Uterus (tissue), 3 donors: ENCODE measurements at regions not wholly inside any gene's neighbourhood (a gene's known extent, or its start where the extent isn't known, plus 50 kb on each side); places are given as distances from the start of the nearest gene placed in this dataset.

Experiments used
- DNase-seq, 2 donors: peaks; one replicate each; pipeline ENCODE4 v3.0.0-alpha.2; 2019 to 2020
- H3K27ac ChIP-seq, 2 donors: fragments of 200-600 bp; sonication (generic); 1 replicate in 1 of 2; 2 replicates in 1 of 2; pipeline ENCODE4 v1.5.1; 2016 to 2018
- H3K27me3 ChIP-seq, 2 donors: fragments of 200-600 bp; sonication (generic); one replicate each; pipeline ENCODE4 v1.5.1; 2018 to 2019; ENCODE audit warnings: control low read depth in 1 of 2
- H3K36me3 ChIP-seq, 2 donors: fragments of 200-600 bp; sonication (generic); one replicate each; pipeline ENCODE4 v1.5.1; 2019; ENCODE audit warnings: control low read depth in 1 of 2
- H3K4me1 ChIP-seq, 2 donors: fragments of 200-600 bp; sonication (generic); one replicate each; pipeline ENCODE4 v1.5.1; 2018 to 2019; ENCODE audit warnings: control low read depth in 1 of 2
- H3K4me3 ChIP-seq, 2 donors: fragments of 200-600 bp; sonication (generic); 1 replicate in 1 of 2; 2 replicates in 1 of 2; pipeline ENCODE4 v1.5.1; 2018 to 2019; ENCODE audit warnings: mild to moderate bottlenecking in 1 of 2
- H3K9me3 ChIP-seq, 2 donors: fragments of 200-600 bp; sonication (generic); one replicate each; pipeline ENCODE4 v1.5.1; 2019; ENCODE audit warnings: control low read depth in 1 of 2
- POLR2A ChIP-seq, 2 donors: fragments of 450-650 bp; IDR thresholded peaks; one replicate each; pipeline ENCODE4 v1.6.1; 2016; ENCODE audit warnings: antibody characterized with exemption in 2 of 2, mild to moderate bottlenecking in 1 of 2, moderate library complexity in 1 of 2
- intact Hi-C: fragments of 100-400 bp; cut with DNase I; formaldehyde crosslinking; loops from one replicate; pipeline ENCODE4 v1.15.1; 2023; ENCODE audit warnings: low total_unique reads
- TF ChIP-seq, protein P1 (sequence below), 4 experiments: fragments of 200-600 bp in 2 of 4; fragments of 450-650 bp in 2 of 4; sonication (generic) in 2 of 4; IDR thresholded peaks; one replicate each; pipeline ENCODE4 v1.5.1; 2016 to 2019; ENCODE audit warnings: antibody characterized with exemption in 4 of 4, mild to moderate bottlenecking in 2 of 4, moderate library complexity in 1 of 4
- donor health status: DM: yes; HTN: yes; CAD: no.

GRCh38 chr13:63344711-63345110, 1929.1 kb upstream of the PCDH20 start:
- no peak overlapping the region for H3K27ac ChIP-seq
- H3K4me3 ChIP-seq, result no peak overlapping the region
- DNase-seq, result no peak
- TF ChIP-seq POLR2A (IDR thresholded peaks at IDR 0.05), result no peak
- TF ChIP-seq, protein P1, sequence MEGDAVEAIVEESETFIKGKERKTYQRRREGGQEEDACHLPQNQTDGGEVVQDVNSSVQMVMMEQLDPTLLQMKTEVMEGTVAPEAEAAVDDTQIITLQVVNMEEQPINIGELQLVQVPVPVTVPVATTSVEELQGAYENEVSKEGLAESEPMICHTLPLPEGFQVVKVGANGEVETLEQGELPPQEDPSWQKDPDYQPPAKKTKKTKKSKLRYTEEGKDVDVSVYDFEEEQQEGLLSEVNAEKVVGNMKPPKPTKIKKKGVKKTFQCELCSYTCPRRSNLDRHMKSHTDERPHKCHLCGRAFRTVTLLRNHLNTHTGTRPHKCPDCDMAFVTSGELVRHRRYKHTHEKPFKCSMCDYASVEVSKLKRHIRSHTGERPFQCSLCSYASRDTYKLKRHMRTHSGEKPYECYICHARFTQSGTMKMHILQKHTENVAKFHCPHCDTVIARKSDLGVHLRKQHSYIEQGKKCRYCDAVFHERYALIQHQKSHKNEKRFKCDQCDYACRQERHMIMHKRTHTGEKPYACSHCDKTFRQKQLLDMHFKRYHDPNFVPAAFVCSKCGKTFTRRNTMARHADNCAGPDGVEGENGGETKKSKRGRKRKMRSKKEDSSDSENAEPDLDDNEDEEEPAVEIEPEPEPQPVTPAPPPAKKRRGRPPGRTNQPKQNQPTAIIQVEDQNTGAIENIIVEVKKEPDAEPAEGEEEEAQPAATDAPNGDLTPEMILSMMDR (IDR thresholded peaks at IDR 0.05), result no peak
- H3K9me3 ChIP-seq, result no peaks in the 10 kb centered on the region
- intact Hi-C loops, result no loop called here
- H3K36me3 ChIP-seq, result no peaks in the 10 kb centered on the region
- H3K27me3 ChIP-seq, result no peaks in the 10 kb centered on the region
- no peaks in the 10 kb centered on the region for H3K4me1 ChIP-seq

DNA sequence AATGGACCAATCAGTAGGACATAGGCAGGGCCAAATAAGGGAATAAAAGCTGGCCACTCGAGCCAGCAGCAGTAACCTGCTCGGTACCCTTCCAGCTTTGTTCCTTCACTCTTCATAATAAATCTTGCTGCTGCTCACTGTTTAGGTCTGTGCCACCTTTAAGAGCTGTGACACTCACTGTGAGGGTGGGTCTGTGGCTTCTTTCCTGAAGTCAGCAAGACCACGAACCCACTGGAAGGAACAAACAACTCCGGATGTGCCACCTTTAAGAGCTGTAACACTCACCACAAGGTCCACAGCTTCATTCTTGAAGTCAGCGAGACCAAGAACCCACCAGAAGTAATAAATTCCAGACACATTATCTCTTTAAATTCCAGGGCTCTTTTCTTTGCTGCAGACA, 1922.3 kb upstream of the PCDH20 start:
- DNase-seq, result no peak
- H3K36me3 ChIP-seq, result no peaks in the 10 kb centered on the region

DNA sequence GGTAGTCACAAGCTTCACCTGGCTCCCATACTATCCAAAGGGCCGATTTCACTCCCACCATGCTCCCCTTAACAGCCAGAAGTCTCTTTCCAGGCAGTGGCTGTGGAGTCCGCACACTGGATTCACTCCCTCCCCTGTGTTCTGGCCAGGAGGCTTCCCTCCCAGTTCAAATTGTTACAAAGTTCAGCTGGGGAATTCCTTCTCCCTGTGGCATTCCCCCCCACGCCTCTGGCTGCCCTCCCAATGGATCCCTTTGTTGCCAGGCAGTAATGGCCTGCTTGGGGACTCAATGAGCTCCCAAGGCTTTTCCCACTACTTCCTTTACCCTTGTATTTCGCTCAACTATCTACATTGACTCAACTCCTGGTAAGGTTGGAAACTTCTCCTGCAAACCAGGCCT, 1921.4 kb upstream of the PCDH20 start:
- no peaks in the 10 kb centered on the region for H3K27me3 ChIP-seq

More for the DNA sequence above, 1922.3 kb upstream of the PCDH20 start:
- Histone ChIP-seq H3K4me3 (no peak overlapping the region), H3K9me3 (no peaks in the 10 kb centered on the region), H3K4me1 (no peaks in the 10 kb centered on the region), H3K27me3 (no peaks in the 10 kb centered on the region), H3K27ac (no peak overlapping the region)
- TF ChIP-seq POLR2A (IDR thresholded peaks at IDR 0.05), result no peak
- intact Hi-C loops, result no loop called here

DNA sequence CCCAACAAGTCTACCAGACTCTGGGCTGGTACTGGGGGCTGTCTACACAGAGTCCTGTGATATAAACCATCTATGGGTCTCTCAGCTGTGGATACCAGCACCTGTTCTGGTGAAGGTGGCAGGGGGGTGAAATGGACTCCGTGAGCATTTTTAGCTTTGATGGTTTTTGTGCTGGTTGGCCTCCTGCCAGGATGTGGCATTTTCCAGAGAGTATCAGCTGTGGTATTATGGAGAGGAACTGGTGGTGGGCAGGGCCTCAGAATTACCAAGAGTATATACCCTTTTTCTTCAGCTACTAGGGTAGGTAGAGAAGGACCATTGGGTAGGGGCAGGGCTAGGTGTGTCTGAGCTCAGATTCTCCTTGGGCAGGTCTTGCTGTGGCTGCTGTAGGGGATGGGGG, 1920.9 kb upstream of the PCDH20 start:
- H3K4me1 ChIP-seq, result no peaks in the 10 kb centered on the region
- no peak for DNase-seq
- intact Hi-C loops, result no loop called here
- H3K27ac ChIP-seq, result no peak overlapping the region
- H3K9me3 ChIP-seq, result no peaks in the 10 kb centered on the region
- no peaks in the 10 kb centered on the region for H3K36me3 ChIP-seq
- no peak for TF ChIP-seq POLR2A (IDR thresholded peaks at IDR 0.05)
- TF ChIP-seq, protein P1 (IDR thresholded peaks at IDR 0.05), result no peak
- no peak overlapping the region for H3K4me3 ChIP-seq
- H3K27me3 ChIP-seq, result no peaks in the 10 kb centered on the region

More for the DNA sequence above, 1921.4 kb upstream of the PCDH20 start:
- Histone ChIP-seq H3K27ac (no peak overlapping the region), H3K36me3 (no peaks in the 10 kb centered on the region), H3K4me3 (no peak overlapping the region), H3K9me3 (no peaks in the 10 kb centered on the region), H3K4me1 (no peaks in the 10 kb centered on the region)
- TF ChIP-seq, protein P1 (IDR thresholded peaks at IDR 0.05), result no peak
- no peak for TF ChIP-seq POLR2A (IDR thresholded peaks at IDR 0.05)
- intact Hi-C loops, result no loop called here
- no peak for DNase-seq

DNA sequence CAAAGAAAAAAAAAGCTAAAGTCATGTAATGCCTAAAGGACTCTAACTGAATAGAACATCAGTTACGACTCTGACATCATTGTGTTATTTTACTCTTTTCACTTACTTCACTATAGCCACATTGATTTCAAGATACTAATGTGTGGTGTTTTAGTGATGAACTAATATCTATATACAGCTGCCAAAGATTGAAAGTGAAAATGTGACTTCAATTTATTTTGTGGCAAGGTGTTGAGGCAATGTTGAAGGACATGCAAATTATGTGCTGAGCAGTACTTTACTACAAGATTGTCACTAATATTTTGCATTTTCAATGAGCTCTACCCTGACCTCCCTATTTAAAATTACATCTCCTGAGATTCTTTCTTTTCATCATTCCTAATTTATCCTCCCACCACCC, 1911.9 kb upstream of the PCDH20 start:
- intact Hi-C loops, result no loop called here
- Histone ChIP-seq H3K27ac (no peak overlapping the region), H3K4me1 (no peaks in the 10 kb centered on the region), H3K36me3 (no peaks in the 10 kb centered on the region), H3K4me3 (no peak overlapping the region), H3K9me3 (no peaks in the 10 kb centered on the region), H3K27me3 (no peaks in the 10 kb centered on the region)
- DNase-seq, result no peak
- TF ChIP-seq POLR2A (IDR thresholded peaks at IDR 0.05), result no peak
- TF ChIP-seq, protein P1 (IDR thresholded peaks at IDR 0.05), result no peak

DNA sequence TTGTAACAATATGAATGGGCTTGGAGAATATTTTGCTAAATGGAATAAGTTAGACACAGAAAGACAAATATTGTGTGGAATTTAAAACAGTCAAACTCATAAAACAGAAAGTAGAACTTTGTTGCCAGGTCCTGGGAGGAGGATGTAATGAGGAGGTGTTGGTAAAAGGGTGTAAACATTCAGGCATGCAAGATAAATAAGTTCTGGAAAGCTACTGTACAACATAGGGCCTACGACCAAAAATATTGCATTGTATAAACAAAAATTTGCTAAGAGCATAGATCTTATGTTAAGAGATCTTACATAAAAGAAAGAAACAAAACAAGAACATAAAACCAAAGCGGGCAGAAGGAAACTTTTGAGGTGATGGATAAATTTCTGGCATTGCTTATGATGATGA, 1907.8 kb upstream of the PCDH20 start:
- intact Hi-C loops, result no loop called here
- H3K4me1 ChIP-seq, result no peaks in the 10 kb centered on the region
- no peak overlapping the region for H3K27ac ChIP-seq
- no peak for DNase-seq
- H3K36me3 ChIP-seq, result no peaks in the 10 kb centered on the region
- no peaks in the 10 kb centered on the region for H3K9me3 ChIP-seq
- no peak overlapping the region for H3K4me3 ChIP-seq
- TF ChIP-seq, protein P1 (IDR thresholded peaks at IDR 0.05), result no peak
- no peak for TF ChIP-seq POLR2A (IDR thresholded peaks at IDR 0.05)
- H3K27me3 ChIP-seq, result no peaks in the 10 kb centered on the region
